Right forelimb (tissue), 1 donor: ENCODE measurements at regions not wholly inside any gene's neighbourhood (a gene's known extent, or its start where the extent isn't known, plus 50 kb on each side); places are given as distances from the start of the nearest gene placed in this dataset.
"Not testable (repeated sequence)": the region's sequence is repeated elsewhere in the genome, so short reads cannot be mapped to it uniquely, and the experiment has no call there.

Source experiments
- DNase-seq: peaks from one replicate; pipeline ENCODE4 v3.0.0-alpha.2; 2018

- DNase-seq, result no peak
Observed at GRCh38 chr11:80990885-80991284, 1550.1 kb upstream of the TENM4 start.

- no peak for DNase-seq
Observed at GRCh38 chr11:80987171-80987570, 1546.3 kb upstream of the TENM4 start.

- no peak for DNase-seq
Observed at GRCh38 chr11:80986421-80987074, 1545.7 kb upstream of the TENM4 start.

- no peak for DNase-seq
Observed at GRCh38 chr11:80980227-80980626, 1539.4 kb upstream of the TENM4 start.

GRCh38 chr11:80973786-80974185 is 1533.0 kb upstream of the TENM4 start:
- DNase-seq, result no peak

GRCh38 chr11:80970037-80970436 is 1529.2 kb upstream of the TENM4 start:
- no peak for DNase-seq

GRCh38 chr11:80967649-80968048 is 1526.8 kb upstream of the TENM4 start:
- DNase-seq, result no peak

- DNase-seq, result no peak
Observed at GRCh38 chr11:80960381-80961029, 1519.7 kb upstream of the TENM4 start.

- no peak for DNase-seq
Observed at GRCh38 chr11:80959751-80960150, 1518.9 kb upstream of the TENM4 start.

GRCh38 chr11:80958987-80959386 is 1518.2 kb upstream of the TENM4 start:
- DNase-seq, result no peak

- DNase-seq, result no peak
Observed at GRCh38 chr11:80958361-80958760, 1517.5 kb upstream of the TENM4 start.

GRCh38 chr11:80955588-80955987 is 1514.8 kb upstream of the TENM4 start:
- no peak for DNase-seq

- DNase-seq, result no peak
Observed at GRCh38 chr11:80948781-80949180, 1508.0 kb upstream of the TENM4 start.

GRCh38 chr11:80944758-80945157 is 1503.9 kb upstream of the TENM4 start:
- DNase-seq, result no peak

- DNase-seq, result no peak
Observed at GRCh38 chr11:80943226-80943625, 1502.4 kb upstream of the TENM4 start.

GRCh38 chr11:80937842-80938241 is 1497.0 kb upstream of the TENM4 start:
- DNase-seq, result no peak

GRCh38 chr11:80930038-80930437 is 1489.2 kb upstream of the TENM4 start:
- DNase-seq, result no peak

GRCh38 chr11:80929031-80929805 is 1488.4 kb upstream of the TENM4 start:
- DNase-seq, result no peak

- DNase-seq, result no peak
Observed at GRCh38 chr11:80925321-80925720, 1484.5 kb upstream of the TENM4 start.

- not testable (repeated sequence) for DNase-seq
Observed at GRCh38 chr11:80921310-80921709, 1480.5 kb upstream of the TENM4 start.

- no peak for DNase-seq
Observed at GRCh38 chr11:80916173-80916798, 1475.5 kb upstream of the TENM4 start.

GRCh38 chr11:80914311-80914710 is 1473.5 kb upstream of the TENM4 start:
- DNase-seq, result no peak

- DNase-seq, result no peak
Observed at GRCh38 chr11:80911666-80912065, 1470.8 kb upstream of the TENM4 start.

GRCh38 chr11:80900265-80900664 is 1459.4 kb upstream of the TENM4 start:
- DNase-seq, result no peak
